ENCODE measurements at regions not wholly inside any gene's neighbourhood (a gene's known extent, or its start where the extent isn't known, plus 50 kb on each side); places are given as distances from the start of the nearest gene placed in this dataset.
A peak's percentile ranks its signal among the peaks of the same experiment; 100 is the strongest.
"Not testable (repeated sequence)": the region's sequence is repeated elsewhere in the genome, so short reads cannot be mapped to it uniquely, and the experiment has no call there.

GRCh38 chrX:22609452-22609851, 336.7 kb downstream of the CBLL2 start:
- H3K27me3 ChIP-seq (replicated peaks; ENCODE audit: control insufficient read depth, insufficient read depth, low read length); H3K9me3 ChIP-seq (ENCODE audit: control insufficient read depth, low read length); DNase-seq (ENCODE audit: low read depth); H3K36me3 ChIP-seq (ENCODE audit: control insufficient read depth, insufficient read depth, low read length, severe bottlenecking); H3K4me1 ChIP-seq (ENCODE audit: control insufficient read depth, insufficient read depth, low read length); H3K4me3 ChIP-seq (ENCODE audit: low read length); H3K9ac ChIP-seq (ENCODE audit: low read length): not testable (repeated sequence)

GRCh38 chrX:22616867-22617266, 344.2 kb downstream of the CBLL2 start:
- H3K36me3 ChIP-seq (ENCODE audit: control insufficient read depth, insufficient read depth, low read length, severe bottlenecking): no peaks in the 10 kb centered on the region
- no peaks in the 10 kb centered on the region for H3K9me3 ChIP-seq (ENCODE audit: control insufficient read depth, low read length)
- H3K27me3 ChIP-seq (replicated peaks; ENCODE audit: control insufficient read depth, insufficient read depth, low read length): no peaks in the 10 kb centered on the region
- no peak for DNase-seq (ENCODE audit: low read depth)
- H3K4me3 ChIP-seq (ENCODE audit: low read length): no peak overlapping the region
- no peak overlapping the region for H3K9ac ChIP-seq (ENCODE audit: low read length)
- H3K4me1 ChIP-seq (ENCODE audit: control insufficient read depth, insufficient read depth, low read length): no peaks in the 10 kb centered on the region

- DNase-seq (ENCODE audit: low read depth): no peak
- Histone ChIP-seq H3K27me3 (replicated peaks; ENCODE audit: control insufficient read depth, insufficient read depth, low read length) (no peaks in the 10 kb centered on the region), H3K9ac (ENCODE audit: low read length) (no peak overlapping the region), H3K36me3 (ENCODE audit: control insufficient read depth, insufficient read depth, low read length, severe bottlenecking) (no peaks in the 10 kb centered on the region), H3K9me3 (ENCODE audit: control insufficient read depth, low read length) (peaks cover 2% of the 10 kb centered on the region), H3K4me3 (ENCODE audit: low read length) (no peak overlapping the region), H3K4me1 (ENCODE audit: control insufficient read depth, insufficient read depth, low read length) (peaks cover 3% of the 10 kb centered on the region)
Measured at GRCh38 chrX:22627576-22627975, 354.9 kb downstream of the CBLL2 start.

GRCh38 chrX:22628275-22628674, 355.6 kb downstream of the CBLL2 start:
- Histone ChIP-seq H3K9me3 (ENCODE audit: control insufficient read depth, low read length) (peaks cover 2% of the 10 kb centered on the region), H3K36me3 (ENCODE audit: control insufficient read depth, insufficient read depth, low read length, severe bottlenecking) (no peaks in the 10 kb centered on the region), H3K4me3 (ENCODE audit: low read length) (no peak overlapping the region), H3K27me3 (replicated peaks; ENCODE audit: control insufficient read depth, insufficient read depth, low read length) (no peaks in the 10 kb centered on the region), H3K4me1 (ENCODE audit: control insufficient read depth, insufficient read depth, low read length) (peaks cover 3% of the 10 kb centered on the region), H3K9ac (ENCODE audit: low read length) (no peak overlapping the region)
- DNase-seq (ENCODE audit: low read depth): no peak

- no peak overlapping the region for H3K9ac ChIP-seq (ENCODE audit: low read length)
- peaks cover 2% of the 10 kb centered on the region for H3K9me3 ChIP-seq (ENCODE audit: control insufficient read depth, low read length)
- H3K4me1 ChIP-seq (ENCODE audit: control insufficient read depth, insufficient read depth, low read length): peaks cover 3% of the 10 kb centered on the region
- H3K27me3 ChIP-seq (replicated peaks; ENCODE audit: control insufficient read depth, insufficient read depth, low read length): no peaks in the 10 kb centered on the region
- H3K36me3 ChIP-seq (ENCODE audit: control insufficient read depth, insufficient read depth, low read length, severe bottlenecking): no peaks in the 10 kb centered on the region
- peak; percentile 54 for DNase-seq (ENCODE audit: low read depth)
- H3K4me3 ChIP-seq (ENCODE audit: low read length): no peak overlapping the region
Measured at GRCh38 chrX:22629105-22629725, 356.5 kb downstream of the CBLL2 start.

GRCh38 chrX:22634083-22634482, 361.4 kb downstream of the CBLL2 start:
- peak; percentile 27 for DNase-seq (ENCODE audit: low read depth)
- Histone ChIP-seq H3K9ac (ENCODE audit: low read length) (peak overlapping the region; percentile 39), H3K27me3 (replicated peaks; ENCODE audit: control insufficient read depth, insufficient read depth, low read length) (no peaks in the 10 kb centered on the region), H3K4me1 (ENCODE audit: control insufficient read depth, insufficient read depth, low read length) (peaks cover 12% of the 10 kb centered on the region), H3K36me3 (ENCODE audit: control insufficient read depth, insufficient read depth, low read length, severe bottlenecking) (no peaks in the 10 kb centered on the region), H3K4me3 (ENCODE audit: low read length) (no peak overlapping the region), H3K9me3 (ENCODE audit: control insufficient read depth, low read length) (no peaks in the 10 kb centered on the region)

GRCh38 chrX:22634751-22635150, 362.0 kb downstream of the CBLL2 start:
- H3K4me1 ChIP-seq (ENCODE audit: control insufficient read depth, insufficient read depth, low read length): peaks cover 9% of the 10 kb centered on the region
- H3K36me3 ChIP-seq (ENCODE audit: control insufficient read depth, insufficient read depth, low read length, severe bottlenecking): no peaks in the 10 kb centered on the region
- peak; percentile 25 for DNase-seq (ENCODE audit: low read depth)
- H3K4me3 ChIP-seq (ENCODE audit: low read length): no peak overlapping the region
- H3K9ac ChIP-seq (ENCODE audit: low read length): peak overlapping the region; percentile 39
- no peaks in the 10 kb centered on the region for H3K27me3 ChIP-seq (replicated peaks; ENCODE audit: control insufficient read depth, insufficient read depth, low read length)
- no peaks in the 10 kb centered on the region for H3K9me3 ChIP-seq (ENCODE audit: control insufficient read depth, low read length)

GRCh38 chrX:22648281-22648680, 351.5 kb upstream of the DDX53 start:
- no peaks in the 10 kb centered on the region for H3K27me3 ChIP-seq (replicated peaks; ENCODE audit: control insufficient read depth, insufficient read depth, low read length)
- no peaks in the 10 kb centered on the region for H3K4me1 ChIP-seq (ENCODE audit: control insufficient read depth, insufficient read depth, low read length)
- H3K9me3 ChIP-seq (ENCODE audit: control insufficient read depth, low read length): peaks cover 4% of the 10 kb centered on the region
- H3K36me3 ChIP-seq (ENCODE audit: control insufficient read depth, insufficient read depth, low read length, severe bottlenecking): no peaks in the 10 kb centered on the region
- no peak overlapping the region for H3K9ac ChIP-seq (ENCODE audit: low read length)
- no peak overlapping the region for H3K4me3 ChIP-seq (ENCODE audit: low read length)
- no peak for DNase-seq (ENCODE audit: low read depth)

- Histone ChIP-seq H3K9me3 (ENCODE audit: control insufficient read depth, low read length) (peaks cover 4% of the 10 kb centered on the region), H3K4me3 (ENCODE audit: low read length) (no peak overlapping the region), H3K36me3 (ENCODE audit: control insufficient read depth, insufficient read depth, low read length, severe bottlenecking) (no peaks in the 10 kb centered on the region), H3K27me3 (replicated peaks; ENCODE audit: control insufficient read depth, insufficient read depth, low read length) (no peaks in the 10 kb centered on the region), H3K9ac (ENCODE audit: low read length) (no peak overlapping the region), H3K4me1 (ENCODE audit: control insufficient read depth, insufficient read depth, low read length) (no peaks in the 10 kb centered on the region)
- no peak for DNase-seq (ENCODE audit: low read depth)
Measured at GRCh38 chrX:22650691-22651090, 349.1 kb upstream of the DDX53 start.

GRCh38 chrX:22652596-22652995, 347.2 kb upstream of the DDX53 start:
- Histone ChIP-seq H3K4me3 (ENCODE audit: low read length) (no peak overlapping the region), H3K36me3 (ENCODE audit: control insufficient read depth, insufficient read depth, low read length, severe bottlenecking) (no peaks in the 10 kb centered on the region), H3K27me3 (replicated peaks; ENCODE audit: control insufficient read depth, insufficient read depth, low read length) (no peaks in the 10 kb centered on the region), H3K9me3 (ENCODE audit: control insufficient read depth, low read length) (peaks cover 11% of the 10 kb centered on the region), H3K4me1 (ENCODE audit: control insufficient read depth, insufficient read depth, low read length) (no peaks in the 10 kb centered on the region), H3K9ac (ENCODE audit: low read length) (no peak overlapping the region)
- DNase-seq (ENCODE audit: low read depth): peak; percentile 10

- Histone ChIP-seq H3K9me3 (ENCODE audit: control insufficient read depth, low read length) (peaks cover 7% of the 10 kb centered on the region), H3K4me1 (ENCODE audit: control insufficient read depth, insufficient read depth, low read length) (no peaks in the 10 kb centered on the region), H3K36me3 (ENCODE audit: control insufficient read depth, insufficient read depth, low read length, severe bottlenecking) (no peaks in the 10 kb centered on the region), H3K9ac (ENCODE audit: low read length) (no peak overlapping the region), H3K4me3 (ENCODE audit: low read length) (no peak overlapping the region), H3K27me3 (replicated peaks; ENCODE audit: control insufficient read depth, insufficient read depth, low read length) (no peaks in the 10 kb centered on the region)
- DNase-seq (ENCODE audit: low read depth): no peak
Measured at GRCh38 chrX:22660756-22661155, 339.0 kb upstream of the DDX53 start.

- DNase-seq (ENCODE audit: low read depth): no peak
- Histone ChIP-seq H3K9ac (ENCODE audit: low read length) (no peak overlapping the region), H3K4me3 (ENCODE audit: low read length) (no peak overlapping the region), H3K27me3 (replicated peaks; ENCODE audit: control insufficient read depth, insufficient read depth, low read length) (no peaks in the 10 kb centered on the region), H3K9me3 (ENCODE audit: control insufficient read depth, low read length) (no peaks in the 10 kb centered on the region), H3K4me1 (ENCODE audit: control insufficient read depth, insufficient read depth, low read length) (no peaks in the 10 kb centered on the region), H3K36me3 (ENCODE audit: control insufficient read depth, insufficient read depth, low read length, severe bottlenecking) (no peaks in the 10 kb centered on the region)
Measured at GRCh38 chrX:22662776-22663175, 337.0 kb upstream of the DDX53 start.

Data from adipocyte (in vitro differentiated cells).